Right renal pelvis (tissue), 4 donors: ENCODE measurements at regions not wholly inside any gene's neighbourhood (a gene's known extent, or its start where the extent isn't known, plus 50 kb on each side); places are given as distances from the start of the nearest gene placed in this dataset.

Experiments
- DNase-seq, 4 donors: peaks; one replicate each; pipeline ENCODE4 v3.0.0-alpha.2; 2013; ENCODE audit warnings: low read depth in 4 of 4, low spot score in 3 of 4, missing footprints in 1 of 4

DNA sequence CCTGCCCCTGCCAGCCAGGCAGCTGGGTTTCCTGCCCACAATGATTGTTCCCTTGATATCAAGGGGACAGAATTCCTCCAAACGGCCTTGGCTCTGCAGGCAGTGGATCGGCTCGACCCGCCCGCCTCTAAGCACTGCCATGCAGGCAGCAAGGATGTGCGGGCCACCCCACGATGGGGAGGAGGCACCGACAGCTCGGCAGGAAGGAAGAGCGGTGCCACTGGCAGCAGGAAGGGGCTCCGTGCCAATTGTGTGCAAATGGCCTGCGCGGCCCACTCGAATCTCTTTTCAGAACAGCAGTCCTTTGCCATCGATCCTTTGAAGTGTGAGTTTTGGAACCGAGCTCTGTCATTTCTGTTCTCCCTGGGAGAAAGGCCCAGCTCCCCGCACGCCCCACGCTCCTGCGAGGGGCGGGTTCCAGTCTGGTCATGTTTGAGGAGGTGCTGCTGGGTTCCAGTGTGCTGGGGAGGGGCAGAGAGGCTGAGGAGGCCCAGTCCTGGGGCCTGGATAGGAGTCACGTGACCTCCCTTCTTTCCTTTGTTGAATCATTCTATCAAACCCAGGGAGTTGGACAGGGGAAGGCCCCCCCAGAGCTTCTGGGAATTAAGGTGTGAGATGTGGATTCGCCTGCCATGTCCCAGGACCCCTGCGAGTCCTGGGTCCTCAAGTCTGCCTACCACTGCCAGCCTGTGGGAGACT is 406.0 kb downstream of the CTTN start:
- no peak for DNase-seq

DNA sequence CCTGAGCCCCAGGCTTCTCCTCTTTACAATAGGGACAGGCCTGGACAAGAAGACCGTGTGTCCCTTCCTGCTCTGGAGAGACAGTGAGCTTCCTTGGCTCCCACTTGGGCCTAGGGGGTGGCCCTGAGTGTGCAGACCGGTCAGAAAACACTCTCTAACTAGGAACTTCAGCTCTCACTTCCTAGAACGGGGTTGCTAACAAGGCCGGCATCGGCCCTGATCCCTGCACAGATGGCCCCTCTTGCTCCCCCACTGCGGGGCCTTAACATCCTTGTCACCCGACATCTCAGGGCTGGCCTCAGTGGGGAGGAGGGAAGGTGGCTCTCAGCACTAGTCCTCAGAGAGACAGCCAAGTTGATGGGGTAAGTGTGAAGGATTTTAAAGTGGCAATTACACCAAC is 406.9 kb downstream of the CTTN start:
- no peak for DNase-seq

DNA sequence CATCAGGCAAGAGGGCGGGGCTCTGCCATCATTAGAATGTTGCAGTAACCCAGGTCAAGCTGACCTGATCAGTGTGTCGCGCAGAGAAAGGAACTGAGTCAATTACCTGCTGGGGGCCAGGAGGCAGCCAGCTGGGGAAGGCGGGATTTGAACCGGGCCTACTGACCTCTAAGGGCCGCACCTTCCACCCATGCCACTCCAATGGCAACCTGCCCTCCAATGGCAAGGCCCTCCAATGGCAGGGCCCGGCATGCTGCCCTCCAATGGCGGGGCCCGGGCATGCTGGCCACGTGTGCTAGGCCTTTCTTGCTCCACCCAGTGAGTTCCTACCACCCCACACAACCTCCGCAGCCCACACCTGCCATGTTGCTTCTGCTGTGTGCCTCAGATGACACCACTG is 407.6 kb downstream of the CTTN start:
- DNase-seq, result no peak

- no peak for DNase-seq
Measured at GRCh38 chr11:70806461-70807194, 408.3 kb downstream of the CTTN start.

GRCh38 chr11:70807195-70807543 is 408.8 kb downstream of the CTTN start:
- no peak for DNase-seq

DNA sequence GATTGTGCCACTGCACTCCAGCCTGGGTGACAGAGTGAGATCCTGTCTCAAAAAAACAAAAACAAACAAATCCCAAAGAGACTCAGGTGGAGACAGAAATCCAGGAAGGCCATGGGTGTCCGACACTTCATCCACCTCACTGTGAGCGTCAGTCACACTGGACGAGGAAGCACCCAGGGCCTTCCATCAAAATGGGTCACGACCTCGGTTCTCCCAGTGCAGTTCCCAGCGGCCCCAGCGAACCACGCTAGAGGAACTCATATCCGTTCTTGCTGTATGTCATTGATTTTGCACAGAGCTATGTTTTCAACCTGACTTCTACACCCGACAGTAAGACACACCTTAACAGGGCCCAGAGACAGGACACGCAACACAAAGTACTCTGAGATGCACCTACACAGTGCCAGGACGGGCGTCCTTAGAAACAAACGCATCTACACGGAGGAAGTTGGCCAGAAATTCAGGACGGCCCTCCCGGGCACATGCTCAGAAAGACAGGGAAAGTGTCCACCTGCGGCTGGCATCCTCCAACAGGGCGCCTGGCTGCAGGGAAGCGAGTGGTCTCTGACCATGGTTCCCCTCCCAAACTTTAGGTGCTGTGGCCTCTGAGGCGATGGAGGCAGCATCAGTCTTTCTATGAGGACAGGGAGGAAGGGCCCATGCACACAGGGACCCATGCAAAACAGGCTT is 410.5 kb downstream of the CTTN start:
- no peak for DNase-seq

DNA sequence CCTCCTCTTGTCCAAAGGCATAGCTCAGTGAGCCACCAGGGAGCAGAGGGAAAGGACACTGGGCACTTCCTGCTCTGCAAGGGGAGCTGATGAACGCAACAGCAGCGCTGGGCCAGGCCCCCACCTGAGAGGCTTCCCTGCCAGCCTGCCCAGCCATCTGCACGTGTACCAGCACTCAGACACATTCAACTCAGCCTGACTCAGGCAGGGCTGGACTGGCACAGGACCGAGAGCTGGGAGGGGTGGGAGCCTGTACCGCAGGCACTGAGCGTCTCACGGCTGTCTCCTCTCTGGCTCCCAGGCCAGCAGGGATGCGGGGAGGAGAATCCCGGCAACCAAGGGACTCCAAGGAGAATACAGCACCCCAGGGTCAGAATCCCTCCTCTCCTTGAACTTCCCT is 411.8 kb downstream of the CTTN start:
- no peak for DNase-seq

- DNase-seq, result no peak
Measured at GRCh38 chr11:70810681-70811080, 412.4 kb downstream of the CTTN start.

DNA sequence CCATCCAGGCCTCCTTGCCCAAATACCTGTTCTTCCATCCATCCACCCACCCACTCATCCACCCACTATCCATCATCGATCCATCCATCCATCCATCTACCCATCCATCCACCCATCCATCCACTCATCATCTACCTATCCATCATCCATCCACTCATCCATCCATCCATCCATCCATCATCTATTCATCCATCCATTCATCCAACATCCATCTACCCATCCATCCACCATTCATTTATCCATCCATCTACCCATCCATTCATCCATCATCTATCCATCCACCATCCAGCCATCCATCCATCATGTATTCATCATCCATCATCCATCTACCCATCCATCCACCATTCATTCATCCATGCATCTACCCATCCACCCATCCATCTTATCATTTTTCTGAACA is 413.2 kb downstream of the CTTN start:
- no peak for DNase-seq

DNA sequence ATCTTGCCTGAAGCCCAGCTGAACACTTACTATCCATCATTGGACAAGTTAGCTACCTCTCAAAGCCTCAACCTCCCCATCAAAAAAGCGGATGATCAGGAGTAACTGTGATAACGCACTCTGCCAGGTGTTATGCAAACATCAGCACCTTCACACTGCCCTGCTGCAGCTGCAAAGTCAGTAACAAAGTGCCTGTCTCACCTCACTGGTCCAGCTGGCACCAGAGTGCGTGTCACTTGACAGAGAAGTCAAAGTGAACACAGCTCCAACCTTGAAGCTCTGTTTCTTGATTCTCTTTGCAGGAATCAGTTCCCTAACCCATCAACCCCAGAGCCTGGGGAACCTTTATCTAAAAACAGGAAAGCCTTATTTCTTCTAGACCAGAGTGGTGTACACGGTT is 413.6 kb downstream of the CTTN start:
- DNase-seq, result no peak

DNA sequence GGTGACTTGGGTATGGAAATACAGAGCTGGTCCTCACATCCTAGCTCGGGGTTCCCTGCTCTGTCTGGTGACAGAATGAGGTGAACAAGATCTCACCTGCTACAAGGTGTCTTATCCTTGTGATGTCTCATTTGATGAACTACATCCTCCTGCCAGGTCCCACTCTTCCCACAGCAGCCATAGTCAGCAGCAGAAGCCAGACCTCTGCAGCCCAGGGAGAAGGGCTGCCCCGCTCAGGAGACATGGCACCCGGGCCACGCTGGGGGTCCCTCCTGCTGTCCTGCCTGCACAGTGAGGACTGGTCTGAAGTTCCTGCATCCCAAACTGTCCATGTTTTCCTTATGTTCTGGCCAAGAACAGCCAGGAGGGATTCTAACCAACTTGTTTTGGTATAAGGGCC is 414.1 kb downstream of the CTTN start:
- no peak for DNase-seq

GRCh38 chr11:70813651-70814050 is 415.3 kb downstream of the CTTN start:
- DNase-seq, result no peak

DNA sequence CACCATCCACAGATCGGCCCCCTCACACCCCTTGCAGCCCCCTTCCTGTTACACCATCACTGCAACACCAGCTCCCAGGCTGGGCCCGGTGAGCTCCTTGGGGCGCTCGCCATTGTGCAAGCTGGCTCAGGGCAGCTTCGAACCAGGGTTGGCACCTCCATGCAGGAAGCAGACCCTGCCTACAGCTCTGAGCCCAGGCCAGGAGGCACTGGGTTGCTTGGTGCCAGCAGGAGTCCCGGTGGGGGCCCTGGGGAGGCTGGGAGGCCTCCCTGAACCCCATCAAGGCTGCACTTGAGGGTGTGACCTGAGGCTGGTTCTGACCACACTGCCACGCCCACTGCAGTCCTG is 417.1 kb downstream of the CTTN start:
- no peak for DNase-seq

DNA sequence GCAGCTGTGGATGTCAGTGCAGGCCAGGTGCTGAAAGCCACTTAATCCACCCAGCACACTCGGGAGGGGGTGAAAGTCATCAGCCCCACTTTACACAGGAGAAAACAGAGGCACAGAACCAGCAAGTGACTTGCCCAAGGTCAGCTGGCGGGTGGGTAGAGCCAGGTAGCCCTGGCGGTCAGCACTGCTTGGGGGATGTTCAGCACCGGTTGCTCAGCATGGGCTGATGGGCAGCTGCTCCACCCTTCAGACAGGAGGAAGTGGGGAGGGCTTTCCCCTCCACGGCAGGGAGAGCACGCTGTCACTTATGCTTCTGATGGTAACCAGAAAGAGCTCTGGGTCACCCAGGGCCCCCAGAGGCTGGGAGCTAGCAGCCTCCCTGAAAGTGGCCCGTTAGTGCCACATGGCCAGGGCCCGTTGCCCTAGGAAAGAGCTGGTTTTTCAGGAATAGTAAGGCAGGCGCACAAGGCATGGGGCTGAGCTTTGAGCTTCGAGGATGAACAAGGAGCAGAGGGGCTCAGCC is 417.9 kb downstream of the CTTN start:
- DNase-seq, result no peak

DNA sequence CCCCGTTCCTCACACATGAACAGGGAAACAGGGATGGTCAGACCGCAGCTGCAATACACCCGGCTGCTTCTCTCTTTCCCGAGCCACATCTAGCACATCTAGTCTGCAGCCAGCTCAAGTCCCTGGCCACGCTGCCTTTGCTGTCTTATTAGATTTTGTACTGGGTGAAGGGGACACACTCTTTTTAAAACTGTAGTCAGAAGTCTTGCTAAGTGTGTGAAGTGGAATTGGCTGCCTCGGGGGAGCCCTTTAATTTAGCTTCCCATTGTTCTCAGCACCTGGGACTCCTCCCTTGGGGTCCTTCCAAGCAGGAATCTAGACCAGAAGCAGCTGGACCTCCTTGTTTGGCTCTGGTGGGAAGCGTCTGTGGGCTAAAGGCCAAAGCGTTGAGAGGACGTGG is 420.0 kb downstream of the CTTN start:
- no peak for DNase-seq

GRCh38 chr11:70819022-70819421 is 420.7 kb downstream of the CTTN start:
- no peak for DNase-seq

GRCh38 chr11:70820311-70820710 is 422.0 kb downstream of the CTTN start:
- no peak for DNase-seq

DNA sequence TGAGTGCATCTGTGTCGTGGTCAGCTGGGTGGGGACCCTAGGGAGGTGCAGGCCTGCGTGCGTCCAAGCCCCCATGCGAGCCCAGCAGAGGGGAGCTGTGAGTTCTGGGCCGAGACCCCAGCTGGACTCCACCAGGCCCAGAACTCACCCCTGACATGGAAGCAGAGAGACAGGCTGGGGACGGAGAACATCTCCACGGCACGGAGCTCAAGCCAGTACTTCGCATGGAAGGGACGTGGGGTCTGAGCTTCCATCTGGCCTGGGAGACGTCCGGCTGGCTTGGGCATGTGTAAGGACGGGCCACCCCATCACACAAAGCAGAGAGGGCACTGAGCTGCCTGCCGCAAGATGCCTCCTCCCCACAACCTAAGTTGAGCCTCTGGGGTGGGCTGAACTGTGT is 422.4 kb downstream of the CTTN start:
- no peak for DNase-seq

GRCh38 chr11:70823771-70824170 is 425.4 kb downstream of the CTTN start:
- DNase-seq, result no peak

DNA sequence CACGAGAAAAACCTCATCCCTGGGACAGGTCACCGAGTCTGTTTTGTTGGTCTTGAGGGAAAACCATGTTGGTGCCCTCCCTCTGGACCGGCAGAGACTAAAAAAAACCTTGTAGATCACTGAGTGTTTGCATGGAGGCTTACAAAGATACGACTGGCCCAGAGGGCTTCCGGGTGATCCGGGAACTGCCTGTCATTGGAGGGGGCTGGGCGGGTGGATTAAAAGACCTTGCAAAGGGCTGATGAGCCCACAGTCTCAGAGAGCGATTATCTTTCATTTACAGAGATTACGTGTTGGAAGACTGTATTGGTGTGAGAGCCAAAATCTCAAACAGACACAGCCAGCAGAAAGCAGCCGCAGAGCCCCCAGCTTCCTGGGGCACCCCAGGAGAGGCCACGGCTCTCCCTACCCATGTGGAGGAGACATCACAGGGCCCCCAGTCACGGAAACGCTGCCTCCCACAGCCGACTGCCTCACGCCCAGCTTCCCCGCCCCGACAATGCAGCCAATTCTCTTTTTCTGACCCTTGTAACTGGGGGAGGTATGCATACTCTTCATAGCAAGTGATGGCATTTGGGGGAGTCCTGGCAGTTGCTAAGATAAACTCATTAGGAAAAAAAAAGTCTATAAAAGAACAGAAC is 426.4 kb downstream of the CTTN start:
- no peak for DNase-seq

DNA sequence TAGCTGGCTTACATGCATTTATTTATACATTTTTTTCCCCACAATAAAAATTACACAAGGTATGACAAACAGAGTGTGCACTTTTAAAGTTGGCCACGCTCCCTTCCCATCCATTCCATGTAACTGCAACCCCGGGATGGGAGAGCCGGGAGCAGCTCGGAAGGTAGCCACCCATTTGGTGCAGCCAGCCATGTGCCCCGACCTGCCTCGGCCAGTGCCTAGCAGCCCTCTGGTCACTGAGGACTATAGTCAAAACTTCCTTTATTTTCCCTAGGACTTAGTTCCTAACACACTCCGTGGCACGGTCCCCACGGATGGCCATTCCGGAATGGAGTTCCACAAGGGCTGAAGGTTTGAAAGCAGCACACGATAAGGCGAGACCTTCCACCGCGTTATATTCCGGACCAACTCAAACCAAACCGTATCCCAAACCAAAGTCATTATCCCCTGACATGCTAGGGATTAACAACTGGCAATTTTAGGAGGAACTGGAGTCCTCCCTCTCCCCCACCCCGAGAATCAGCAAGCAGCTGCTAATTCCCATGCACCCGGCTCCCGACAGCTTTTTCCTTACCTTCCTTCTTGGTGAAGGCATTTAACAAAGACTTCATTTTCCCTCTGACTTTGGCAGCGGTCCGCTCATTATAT is 426.4 kb downstream of the SHANK2 start:
- no peak for DNase-seq
